AG04450 (cell line): ENCODE measurements at regions not wholly inside any gene's neighbourhood (a gene's known extent, or its start where the extent isn't known, plus 50 kb on each side); places are given as distances from the start of the nearest gene placed in this dataset.
A peak's percentile ranks its signal among the peaks of the same experiment; 100 is the strongest.
"Not testable (repeated sequence)": the region's sequence is repeated elsewhere in the genome, so short reads cannot be mapped to it uniquely, and the experiment has no call there.

Source experiments
- CTCF ChIA-PET: fragments of 300-600, 350-600 bp; formaldehyde crosslinking; extraction: SDS; loops from one replicate; lab custom pipeline; 2022; ENCODE audit warnings: antibody characterized with exemption, inconsistent platforms; lab: Charles Lee
- POLR2A ChIA-PET: fragments of 350-600 bp; formaldehyde crosslinking; extraction: SDS; loops from one replicate; lab custom pipeline; 2021; ENCODE audit warnings: antibody characterized with exemption, inconsistent platforms; lab: Yijun Ruan, JAX
- DNase-seq: peaks from one replicate; pipeline ENCODE4 v3.0.0-alpha.2; 2011; ENCODE audit warnings: low read depth, low spot score
- H3K27ac ChIP-seq: one replicate; pipeline ENCODE4 v1.5.1; 2012; ENCODE audit warnings: low read depth, low read length, control low read depth
- H3K27me3 ChIP-seq: one replicate; pipeline ENCODE4 v1.6.0; 2012; ENCODE audit warnings: low read length; ENCODE audit not compliant: control insufficient read depth, insufficient read depth
- H3K4me3 ChIP-seq: 2 replicates; pipeline ENCODE4 v1.5.1; 2011; ENCODE audit warnings: mild to moderate bottlenecking, low read depth, low read length, control low read depth
- H3K9me3 ChIP-seq: 2 replicates; pipeline ENCODE4 v1.5.1; 2012; ENCODE audit warnings: low read length; ENCODE audit not compliant: control insufficient read depth, insufficient read depth
- TF ChIP-seq, protein P1 (sequence below): IDR thresholded peaks from 2 replicates; pipeline ENCODE4 v1.5.1; 2011; ENCODE audit warnings: low read depth, low read length, control low read depth, inconsistent platforms

DNA sequence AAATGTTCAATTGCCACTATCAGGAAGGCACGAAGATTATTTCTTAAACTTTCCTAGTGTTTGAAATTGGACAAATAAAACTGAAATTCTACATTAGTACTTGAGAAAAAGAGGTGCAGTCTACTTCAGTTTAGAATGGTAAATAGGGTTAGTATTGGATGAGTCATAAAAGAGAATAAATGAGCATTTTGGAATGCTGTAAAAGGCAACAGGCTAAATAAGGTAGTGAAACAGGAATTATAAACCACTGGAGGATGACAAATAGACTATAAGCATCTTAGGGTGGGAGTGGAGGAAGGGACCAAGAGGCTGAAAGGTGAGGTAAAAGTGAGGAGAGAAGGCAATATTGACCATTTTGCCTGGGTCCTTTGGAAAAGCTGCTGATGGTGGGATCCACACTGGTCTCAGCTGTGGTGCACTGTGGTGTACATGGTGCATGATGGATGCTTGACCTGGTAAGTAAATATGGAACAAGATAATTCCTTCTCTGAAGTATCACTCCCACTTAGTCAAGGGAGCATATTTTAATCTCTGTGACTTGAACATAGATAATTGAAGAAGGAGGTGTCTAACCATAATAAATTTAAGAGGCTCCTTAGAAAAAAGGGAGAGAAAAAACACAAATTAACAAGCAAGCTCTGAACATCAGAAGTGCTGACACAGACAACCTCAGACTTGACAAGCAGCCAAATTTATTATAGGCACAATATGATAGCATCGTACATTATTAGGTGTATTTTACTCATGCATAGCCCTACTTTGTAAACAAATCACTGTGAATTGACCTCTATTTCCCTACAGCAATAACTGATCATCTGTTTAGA is 76.4 kb upstream of the SCIN start:
- TF ChIP-seq, protein P1, sequence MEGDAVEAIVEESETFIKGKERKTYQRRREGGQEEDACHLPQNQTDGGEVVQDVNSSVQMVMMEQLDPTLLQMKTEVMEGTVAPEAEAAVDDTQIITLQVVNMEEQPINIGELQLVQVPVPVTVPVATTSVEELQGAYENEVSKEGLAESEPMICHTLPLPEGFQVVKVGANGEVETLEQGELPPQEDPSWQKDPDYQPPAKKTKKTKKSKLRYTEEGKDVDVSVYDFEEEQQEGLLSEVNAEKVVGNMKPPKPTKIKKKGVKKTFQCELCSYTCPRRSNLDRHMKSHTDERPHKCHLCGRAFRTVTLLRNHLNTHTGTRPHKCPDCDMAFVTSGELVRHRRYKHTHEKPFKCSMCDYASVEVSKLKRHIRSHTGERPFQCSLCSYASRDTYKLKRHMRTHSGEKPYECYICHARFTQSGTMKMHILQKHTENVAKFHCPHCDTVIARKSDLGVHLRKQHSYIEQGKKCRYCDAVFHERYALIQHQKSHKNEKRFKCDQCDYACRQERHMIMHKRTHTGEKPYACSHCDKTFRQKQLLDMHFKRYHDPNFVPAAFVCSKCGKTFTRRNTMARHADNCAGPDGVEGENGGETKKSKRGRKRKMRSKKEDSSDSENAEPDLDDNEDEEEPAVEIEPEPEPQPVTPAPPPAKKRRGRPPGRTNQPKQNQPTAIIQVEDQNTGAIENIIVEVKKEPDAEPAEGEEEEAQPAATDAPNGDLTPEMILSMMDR = no peak
- CTCF ChIA-PET = interaction anchor here (1.2 to 3.7 kb wide), 4 partner anchors 16 to 105 kb away, joined by 3 to 87 read pairs (median 11); no protein-coding TSS in a partner anchor
- Histone ChIP-seq H3K27ac (no peak overlapping the region), H3K27me3 (no peaks in the 10 kb centered on the region), H3K4me3 (no peak overlapping the region), H3K9me3 (no peaks in the 10 kb centered on the region)
- POLR2A ChIA-PET = no interaction called here
- no peak for DNase-seq

DNA sequence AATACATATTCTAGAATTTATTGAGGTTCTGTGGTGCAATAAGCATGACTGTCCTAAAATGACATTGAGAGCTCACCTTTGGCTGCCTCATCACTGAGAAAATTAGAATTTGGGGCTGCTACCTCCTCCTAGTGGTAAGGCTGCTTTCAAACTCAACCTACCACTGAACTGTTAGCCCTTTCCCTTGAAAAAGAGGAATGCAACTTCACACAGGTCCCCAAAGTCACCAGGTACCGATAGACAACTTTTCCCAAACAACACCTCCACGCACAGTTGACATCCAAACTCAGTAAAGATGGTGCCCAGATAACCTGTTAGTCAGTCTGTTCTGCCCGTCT is 75.9 kb upstream of the SCIN start:
- CTCF ChIA-PET = interaction anchor here (0.7 to 3.7 kb wide), 9 partner anchors 10 to 785 kb away, joined by 3 to 87 read pairs (median 4); no protein-coding TSS in a partner anchor
- Histone ChIP-seq H3K4me3 (no peak overlapping the region), H3K27ac (no peak overlapping the region), H3K27me3 (no peaks in the 10 kb centered on the region), H3K9me3 (no peaks in the 10 kb centered on the region)
- DNase-seq = no peak
- POLR2A ChIA-PET = no interaction called here
- TF ChIP-seq, protein P1 = peak; percentile 9; the same call in 1 of the 2 replicates

DNA sequence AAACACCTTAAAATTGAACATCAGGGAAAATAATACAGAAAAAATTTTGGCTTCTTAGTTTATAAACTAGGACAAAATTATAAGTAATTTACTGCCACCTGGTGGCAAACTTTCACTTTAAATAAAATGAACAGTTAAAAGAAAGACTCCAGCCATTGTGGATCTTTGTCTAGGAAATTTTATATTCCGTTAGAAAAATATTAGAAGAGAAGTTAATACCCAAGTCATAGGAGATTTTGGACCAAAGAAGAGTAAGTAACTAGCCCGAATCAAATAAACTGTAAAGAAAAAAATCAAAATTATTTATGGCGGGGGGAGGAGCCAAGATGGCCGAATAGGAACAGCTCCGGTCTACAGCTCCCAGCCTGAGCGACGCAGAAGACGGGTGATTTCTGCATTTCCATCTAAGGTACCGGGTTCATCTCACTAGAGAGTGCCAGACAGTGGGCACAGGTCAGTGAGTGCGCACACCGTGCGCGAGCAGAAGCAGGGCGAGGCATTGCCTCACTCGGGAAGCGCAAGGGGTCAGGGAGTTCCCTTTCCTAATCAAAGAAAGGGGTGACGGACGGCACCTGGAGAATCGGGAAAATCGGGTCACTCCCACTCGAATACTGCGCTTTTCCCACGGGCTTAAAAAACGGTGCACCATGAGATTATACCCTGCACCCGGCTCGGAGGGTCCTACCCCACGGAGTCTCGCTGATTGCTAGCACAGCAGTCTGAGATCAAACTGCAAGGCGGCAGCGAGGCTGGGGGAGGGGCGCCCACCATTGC is 73.4 kb upstream of the SCIN start:
- H3K27me3 ChIP-seq, H3K27ac ChIP-seq, H3K9me3 ChIP-seq, POLR2A ChIA-PET, H3K4me3 ChIP-seq: not testable (repeated sequence)
- DNase-seq = peak; percentile 10
- CTCF ChIA-PET = interaction anchor here (0.6 to 3.7 kb wide), 4 partner anchors 22 to 38 kb away, joined by 3 to 87 read pairs (median 5); no protein-coding TSS in a partner anchor
- TF ChIP-seq, protein P1 = peak; percentile 33

DNA sequence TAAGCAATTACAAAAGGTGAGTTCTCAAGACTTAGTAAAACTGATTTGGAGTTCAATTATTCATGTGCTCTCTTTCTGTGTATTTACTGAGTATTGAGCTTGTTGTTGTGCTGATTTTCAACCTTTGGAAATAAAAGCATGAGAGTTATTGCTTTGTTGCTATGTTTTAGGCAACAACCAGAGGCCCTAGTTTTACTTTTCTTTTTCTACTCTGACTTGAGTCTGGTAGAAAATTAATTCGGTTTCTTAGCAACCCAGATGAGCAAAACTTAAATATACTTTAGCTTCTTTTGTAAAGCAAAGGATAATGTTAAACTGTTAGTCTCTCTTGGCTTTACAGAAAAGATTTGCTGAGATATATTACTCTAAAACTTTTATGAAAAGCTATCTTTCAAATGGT is 66.4 kb upstream of the SCIN start:
- Histone ChIP-seq H3K27ac (no peak overlapping the region), H3K4me3 (no peak overlapping the region), H3K9me3 (no peaks in the 10 kb centered on the region), H3K27me3 (no peaks in the 10 kb centered on the region)
- DNase-seq = no peak
- TF ChIP-seq, protein P1 = no peak
- ChIA-PET CTCF (interaction anchor here (0.7 to 2.0 kb wide), 2 partner anchors 21 to 45 kb away, joined by 3 to 11 read pairs; no protein-coding TSS in a partner anchor), POLR2A (no interaction called here)
